Caco-2 (cell line): ENCODE measurements at regions not wholly inside any gene's neighbourhood (a gene's known extent, or its start where the extent isn't known, plus 50 kb on each side); places are given as distances from the start of the nearest gene placed in this dataset.

Experiments
- BruUV-seq: library from RNA; stranded (reverse); fragments of 400-500 nt; replicated peaks from 2 replicates; lab custom pipeline; 2021; lab: Mats Ljungman, UMichigan
- CTCF ChIA-PET: fragments of 300-600 bp; sonication (Branson Sonifier 250); formaldehyde crosslinking; loops from one replicate; lab custom pipeline; 2022; ENCODE audit warnings: antibody characterized with exemption; lab: Charles Lee
- POLR2A ChIA-PET: fragments of 300-600 bp; sonication (Branson Sonifier 250); formaldehyde crosslinking; loops from one replicate; lab custom pipeline; 2022; ENCODE audit warnings: antibody characterized with exemption; lab: Charles Lee
- DNase-seq, 2 experiments: peaks; one replicate each; pipeline versions ENCODE4 v3.0.0 to v3.0.0-alpha.2; 2020 to 2022
- H3K27me3 ChIP-seq: replicated peaks from 2 replicates; pipeline ENCODE4 v1.6.0; 2011; ENCODE audit warnings: low read length; ENCODE audit not compliant: control insufficient read depth, insufficient read depth
- H3K36me3 ChIP-seq: 2 replicates; pipeline ENCODE4 v1.5.1; 2011; ENCODE audit warnings: low read length; ENCODE audit not compliant: control insufficient read depth, insufficient read depth
- H3K4me1 ChIP-seq: fragments of 250-450 bp; sonication (Bioruptor Pico); 2 replicates; pipeline ENCODE4 v1.5.1; 2020; ENCODE audit warnings: mild to moderate bottlenecking
- H3K4me3 ChIP-seq: 2 replicates; pipeline ENCODE4 v1.5.1; 2011; ENCODE audit warnings: low read depth, mild to moderate bottlenecking, control low read depth, low read length
- H3K9me3 ChIP-seq: fragments of 250-450 bp; sonication (Bioruptor Pico); 2 replicates; pipeline ENCODE4 v1.5.1; 2020; ENCODE audit warnings: mild to moderate bottlenecking, moderate library complexity
- H3K27ac Mint-ChIP-seq: one replicate; pipeline ENCODE4 v1.8.0; 2022; ENCODE audit warnings: mixed read lengths; ENCODE audit not compliant: unreplicated experiment
- H3K27me3 Mint-ChIP-seq: one replicate; pipeline ENCODE4 v1.8.0; 2022; ENCODE audit warnings: mixed read lengths; ENCODE audit not compliant: insufficient read depth, unreplicated experiment
- H3K36me3 Mint-ChIP-seq: one replicate; pipeline ENCODE4 v1.8.0; 2022; ENCODE audit warnings: mild to moderate bottlenecking, mixed read lengths; ENCODE audit not compliant: insufficient read depth, unreplicated experiment
- H3K4me1 Mint-ChIP-seq: one replicate; pipeline ENCODE4 v1.8.0; 2022; ENCODE audit warnings: low read depth, mixed read lengths; ENCODE audit not compliant: unreplicated experiment
- H3K4me3 Mint-ChIP-seq: one replicate; pipeline ENCODE4 v1.8.0; 2022; ENCODE audit warnings: mild to moderate bottlenecking, moderate library complexity, mixed read lengths; ENCODE audit not compliant: unreplicated experiment
- H3K9me3 Mint-ChIP-seq: one replicate; pipeline ENCODE4 v1.8.0; 2022; ENCODE audit warnings: mixed read lengths; ENCODE audit not compliant: unreplicated experiment
- CTCF ChIP-seq, 2 experiments: fragments of 200-600 bp in 1 of 2; IDR thresholded peaks; 1 replicate in 1 of 2; 2 replicates in 1 of 2; pipeline versions ENCODE4 v1.5.1 to v1.8.0; 2011 to 2022; ENCODE audit warnings: antibody characterized with exemption in 1 of 2, control low read depth in 1 of 2, inconsistent platforms in 1 of 2, low read depth in 1 of 2, low read length in 1 of 2, mild to moderate bottlenecking in 1 of 2, moderate library complexity in 1 of 2; ENCODE audit not compliant: insufficient read depth in 1 of 2, severe bottlenecking in 1 of 2, unreplicated experiment in 1 of 2
- intact Hi-C: fragments of 100-400 bp; cut with micrococcal nuclease; formaldehyde crosslinking; loops from one replicate; pipeline ENCODE4 v1.10.0; 2022; ENCODE audit not compliant: unreplicated experiment

- Histone ChIP-seq H3K9me3 (no peaks in the 10 kb centered on the region), H3K27me3 (no peaks in the 10 kb centered on the region), H3K36me3 (no peaks in the 10 kb centered on the region), H3K4me1 (no peaks in the 10 kb centered on the region), H3K4me3 (no peak overlapping the region)
- intact Hi-C loops = no loop called here
- no peaks in the 10 kb centered on the region for H3K27me3 Mint-ChIP-seq
- no peaks in the 10 kb centered on the region for H3K36me3 Mint-ChIP-seq
- H3K9me3 Mint-ChIP-seq = no peaks in the 10 kb centered on the region
- H3K4me3 Mint-ChIP-seq = no peak overlapping the region
- ChIA-PET CTCF (no interaction called here), POLR2A (no interaction called here)
- no peak overlapping the region for H3K27ac Mint-ChIP-seq
- no peak for TF ChIP-seq CTCF (IDR thresholded peaks at IDR 0.05; ENCODE audit: insufficient read depth in 1 of 2, low read depth in 1 of 2, low read length in 1 of 2, severe bottlenecking in 1 of 2, unreplicated experiment in 1 of 2)
- no peak for DNase-seq
- no peaks in the 10 kb centered on the region for H3K4me1 Mint-ChIP-seq
- BruUV-seq = no TSS peak
These were observed 1287.6 kb upstream of the ZEB2 start for GRCh38 chr2:145807554-145807953.

- H3K4me1 Mint-ChIP-seq = no peaks in the 10 kb centered on the region
- Histone ChIP-seq H3K36me3 (no peaks in the 10 kb centered on the region), H3K4me1 (no peaks in the 10 kb centered on the region), H3K4me3 (no peak overlapping the region), H3K27me3 (no peaks in the 10 kb centered on the region), H3K9me3 (no peaks in the 10 kb centered on the region)
- H3K27ac Mint-ChIP-seq = no peak overlapping the region
- no peaks in the 10 kb centered on the region for H3K9me3 Mint-ChIP-seq
- ChIA-PET POLR2A (no interaction called here), CTCF (no interaction called here)
- no TSS peak for BruUV-seq
- TF ChIP-seq CTCF (IDR thresholded peaks at IDR 0.05; ENCODE audit: insufficient read depth in 1 of 2, low read depth in 1 of 2, low read length in 1 of 2, severe bottlenecking in 1 of 2, unreplicated experiment in 1 of 2) = no peak
- H3K27me3 Mint-ChIP-seq = no peaks in the 10 kb centered on the region
- intact Hi-C loops = no loop called here
- no peak for DNase-seq
- no peak overlapping the region for H3K4me3 Mint-ChIP-seq
- H3K36me3 Mint-ChIP-seq = no peaks in the 10 kb centered on the region
These were observed 1286.6 kb upstream of the ZEB2 start for GRCh38 chr2:145806546-145806945.

GRCh38 chr2:145802133-145802532 is 1282.2 kb upstream of the ZEB2 start:
- ChIA-PET CTCF (no interaction called here), POLR2A (no interaction called here)
- Histone ChIP-seq H3K36me3 (no peaks in the 10 kb centered on the region), H3K4me3 (no peak overlapping the region), H3K4me1 (peaks cover 4% of the 10 kb centered on the region; the same call in 1 of the 2 replicates), H3K9me3 (no peaks in the 10 kb centered on the region), H3K27me3 (no peaks in the 10 kb centered on the region)
- Mint-ChIP-seq H3K27me3 (no peaks in the 10 kb centered on the region), H3K4me3 (no peak overlapping the region), H3K9me3 (no peaks in the 10 kb centered on the region), H3K27ac (no peak overlapping the region), H3K36me3 (no peaks in the 10 kb centered on the region), H3K4me1 (no peaks in the 10 kb centered on the region)
- BruUV-seq = no TSS peak
- DNase-seq = no peak
- intact Hi-C loops = no loop called here
- no peak for TF ChIP-seq CTCF (IDR thresholded peaks at IDR 0.05; ENCODE audit: insufficient read depth in 1 of 2, low read depth in 1 of 2, low read length in 1 of 2, severe bottlenecking in 1 of 2, unreplicated experiment in 1 of 2)
